Colon (tissue), 2 donors: ENCODE measurements at regions not wholly inside any gene's neighbourhood (a gene's known extent, or its start where the extent isn't known, plus 50 kb on each side); places are given as distances from the start of the nearest gene placed in this dataset.
"Not testable (repeated sequence)": the region's sequence is repeated elsewhere in the genome, so short reads cannot be mapped to it uniquely, and the experiment has no call there.

Source experiments
- FAIRE-seq: peaks from 2 replicates; lab custom pipeline; 2012; peaks lifted over from hg19 to GRCh38; lab: Jason Lieb, UNC
- donor health status: control.
- donor health status: control.

GRCh38 chr14:81751198-81751597 lies 217.5 kb upstream of the SEL1L start:
- FAIRE-seq = no peak

GRCh38 chr14:81759541-81759940 lies 225.9 kb upstream of the SEL1L start:
- no peak for FAIRE-seq

GRCh38 chr14:81765651-81766275 lies 232.1 kb upstream of the SEL1L start:
- FAIRE-seq = no peak

GRCh38 chr14:81766321-81766915 lies 232.8 kb upstream of the SEL1L start:
- no peak for FAIRE-seq

GRCh38 chr14:81767266-81767995 lies 233.8 kb upstream of the SEL1L start:
- no peak for FAIRE-seq

- FAIRE-seq = no peak
These were observed 238.1 kb upstream of the SEL1L start for GRCh38 chr14:81771651-81772275.

GRCh38 chr14:81772381-81772780 lies 238.7 kb upstream of the SEL1L start:
- no peak for FAIRE-seq

GRCh38 chr14:81776531-81776930 lies 242.9 kb upstream of the SEL1L start:
- FAIRE-seq = no peak

- not testable (repeated sequence) for FAIRE-seq
These were observed 248.1 kb upstream of the SEL1L start for GRCh38 chr14:81781798-81782197.

- FAIRE-seq = no peak
These were observed 250.4 kb upstream of the SEL1L start for GRCh38 chr14:81784084-81784483.

GRCh38 chr14:81797315-81797714 lies 263.7 kb upstream of the SEL1L start:
- no peak for FAIRE-seq

- no peak for FAIRE-seq
These were observed 268.3 kb upstream of the SEL1L start for GRCh38 chr14:81801921-81802320.

- no peak for FAIRE-seq
These were observed 268.7 kb upstream of the SEL1L start for GRCh38 chr14:81802341-81802740.

- FAIRE-seq = no peak
These were observed 272.1 kb upstream of the SEL1L start for GRCh38 chr14:81805785-81806184.

- FAIRE-seq = no peak
These were observed 278.1 kb upstream of the SEL1L start for GRCh38 chr14:81811705-81812269.

- FAIRE-seq = no peak
These were observed 284.6 kb upstream of the SEL1L start for GRCh38 chr14:81818271-81818670.

GRCh38 chr14:81819344-81819743 lies 285.7 kb upstream of the SEL1L start:
- FAIRE-seq = no peak

- FAIRE-seq = no peak
These were observed 286.3 kb upstream of the SEL1L start for GRCh38 chr14:81819910-81820309.

GRCh38 chr14:81826081-81826480 lies 292.4 kb upstream of the SEL1L start:
- FAIRE-seq = no peak

GRCh38 chr14:81829447-81829846 lies 295.8 kb upstream of the SEL1L start:
- FAIRE-seq = no peak

- FAIRE-seq = no peak
These were observed 297.6 kb upstream of the SEL1L start for GRCh38 chr14:81831128-81831820.

GRCh38 chr14:81834308-81834707 lies 300.7 kb upstream of the SEL1L start:
- FAIRE-seq = no peak
